Testis (tissue), 2 donors: ENCODE measurements at regions not wholly inside any gene's neighbourhood (a gene's known extent, or its start where the extent isn't known, plus 50 kb on each side); places are given as distances from the start of the nearest gene placed in this dataset.

ENCODE experiments used
- POLR2A ChIP-seq: fragments of 450-650 bp; IDR thresholded peaks from one replicate; pipeline ENCODE4 v1.6.1; 2017; ENCODE audit warnings: antibody characterized with exemption, mild to moderate bottlenecking, moderate library complexity
- TF ChIP-seq, protein P1 (sequence below), 3 experiments: fragments of 450-650 bp in 2 of 3; fragments of 200-600 bp in 1 of 3; sonication (generic) in 1 of 3; IDR thresholded peaks; one replicate each; pipeline ENCODE4 v1.5.1; 2016 to 2019; ENCODE audit warnings: antibody characterized with exemption in 3 of 3, mild to moderate bottlenecking in 2 of 3, moderate library complexity in 1 of 3

DNA sequence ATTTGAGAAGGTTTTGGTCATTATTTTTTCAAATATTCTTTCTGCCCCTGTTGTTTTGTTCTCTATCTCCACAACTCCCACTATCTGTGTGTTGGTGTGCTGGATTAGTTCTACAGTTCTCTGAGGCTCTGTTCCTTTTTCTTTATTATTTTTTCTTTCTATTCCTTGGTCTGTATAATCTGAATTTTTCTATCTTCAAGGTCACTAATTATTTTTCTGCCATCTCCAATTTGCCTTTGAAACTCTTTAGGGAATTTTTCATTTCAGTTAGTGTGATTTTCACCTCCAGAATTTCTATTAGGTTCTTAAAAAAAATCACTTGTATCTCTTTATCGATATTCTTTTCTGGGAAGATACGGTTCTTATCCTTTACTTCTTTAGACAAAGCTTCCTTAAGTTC is 82.1 kb upstream of the GGTLC1 start:
- no peak for TF ChIP-seq POLR2A
- TF ChIP-seq, protein P1, sequence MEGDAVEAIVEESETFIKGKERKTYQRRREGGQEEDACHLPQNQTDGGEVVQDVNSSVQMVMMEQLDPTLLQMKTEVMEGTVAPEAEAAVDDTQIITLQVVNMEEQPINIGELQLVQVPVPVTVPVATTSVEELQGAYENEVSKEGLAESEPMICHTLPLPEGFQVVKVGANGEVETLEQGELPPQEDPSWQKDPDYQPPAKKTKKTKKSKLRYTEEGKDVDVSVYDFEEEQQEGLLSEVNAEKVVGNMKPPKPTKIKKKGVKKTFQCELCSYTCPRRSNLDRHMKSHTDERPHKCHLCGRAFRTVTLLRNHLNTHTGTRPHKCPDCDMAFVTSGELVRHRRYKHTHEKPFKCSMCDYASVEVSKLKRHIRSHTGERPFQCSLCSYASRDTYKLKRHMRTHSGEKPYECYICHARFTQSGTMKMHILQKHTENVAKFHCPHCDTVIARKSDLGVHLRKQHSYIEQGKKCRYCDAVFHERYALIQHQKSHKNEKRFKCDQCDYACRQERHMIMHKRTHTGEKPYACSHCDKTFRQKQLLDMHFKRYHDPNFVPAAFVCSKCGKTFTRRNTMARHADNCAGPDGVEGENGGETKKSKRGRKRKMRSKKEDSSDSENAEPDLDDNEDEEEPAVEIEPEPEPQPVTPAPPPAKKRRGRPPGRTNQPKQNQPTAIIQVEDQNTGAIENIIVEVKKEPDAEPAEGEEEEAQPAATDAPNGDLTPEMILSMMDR (IDR thresholded peaks at IDR 0.05): no peak
